ENCODE measurements at regions not wholly inside any gene's neighbourhood (a gene's known extent, or its start where the extent isn't known, plus 50 kb on each side); places are given as distances from the start of the nearest gene placed in this dataset.

GRCh38 chr2:184370954-184371353 lies 227.4 kb upstream of the ZNF804A start:
- no peak overlapping the region for H3K27ac ChIP-seq (ENCODE audit: low read length)
- ChIA-PET POLR2A (ENCODE audit: unreplicated experiment) (no interaction called here), CTCF (no interaction called here)
- H3K36me3 ChIP-seq (ENCODE audit: low read depth, low read length), result no peaks in the 10 kb centered on the region
- intact Hi-C loops (cut with micrococcal nuclease), result no loop called here
- H3K4me2 ChIP-seq (ENCODE audit: low read length), result no peak overlapping the region
- H3K4me3 ChIP-seq (ENCODE audit: low read length), result no peak overlapping the region
- H3K79me2 ChIP-seq (ENCODE audit: low read length), result no peaks in the 10 kb centered on the region
- no peaks in the 10 kb centered on the region for H3K27me3 ChIP-seq (ENCODE audit: low read length)
- ATAC-seq, result no peak
- peaks cover 8% of the 10 kb centered on the region for H3K4me1 ChIP-seq (ENCODE audit: insufficient read depth, low read length)
- H3F3A ChIP-seq (ENCODE audit: low read length, unreplicated experiment), result no peaks in the 10 kb centered on the region
- H4K20me1 ChIP-seq (ENCODE audit: low read length), result no peaks in the 10 kb centered on the region
- no peak overlapping the region for H2AFZ ChIP-seq (ENCODE audit: low read length)
- H3K9me3 ChIP-seq (ENCODE audit: low read length), result no peaks in the 10 kb centered on the region
- DNase-seq, result no peak
- no TSS peak for BruUV-seq (replicated peaks)
- H3K9ac ChIP-seq (ENCODE audit: low read length), result no peak overlapping the region
- H3K9me2 ChIP-seq (replicated peaks; ENCODE audit: low read length), result no peaks in the 10 kb centered on the region
- TF ChIP-seq EZH2 (IDR thresholded peaks at IDR 0.05; ENCODE audit: low read length, unreplicated experiment), result no peak
- TF ChIP-seq CTCF (conservative IDR thresholded peaks at IDR 0.05; ENCODE audit: low read depth, low read length), result no peak
- no peak for TF ChIP-seq EZH2phosphoT487 (IDR thresholded peaks at IDR 0.05; ENCODE audit: borderline replicate concordance, low read length)

DNA sequence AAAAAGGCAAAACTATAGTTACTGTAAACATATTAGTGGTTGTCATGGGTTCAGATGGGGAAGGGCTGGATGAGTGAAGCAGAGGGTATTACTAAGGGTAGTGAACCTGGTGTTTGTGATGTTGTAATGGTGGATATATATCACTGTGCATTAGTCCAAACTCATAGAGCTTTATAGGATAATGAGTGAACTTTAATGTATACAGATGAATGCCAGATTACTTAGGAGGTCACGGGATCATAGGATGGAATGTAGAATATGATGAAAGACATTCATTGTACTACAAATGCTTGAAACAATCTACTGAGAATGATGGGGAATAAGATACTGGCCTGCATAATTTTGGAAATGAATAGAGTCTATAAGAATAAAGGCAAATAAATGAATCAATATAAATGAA lies 226.7 kb upstream of the ZNF804A start:
- DNase-seq, result no peak
- TF ChIP-seq CTCF (conservative IDR thresholded peaks at IDR 0.05; ENCODE audit: low read depth, low read length) (no peak), EZH2 (IDR thresholded peaks at IDR 0.05; ENCODE audit: low read length, unreplicated experiment) (no peak), EZH2phosphoT487 (IDR thresholded peaks at IDR 0.05; ENCODE audit: borderline replicate concordance, low read length) (no peak)
- no peak overlapping the region for H3K4me2 ChIP-seq (ENCODE audit: low read length)

DNA sequence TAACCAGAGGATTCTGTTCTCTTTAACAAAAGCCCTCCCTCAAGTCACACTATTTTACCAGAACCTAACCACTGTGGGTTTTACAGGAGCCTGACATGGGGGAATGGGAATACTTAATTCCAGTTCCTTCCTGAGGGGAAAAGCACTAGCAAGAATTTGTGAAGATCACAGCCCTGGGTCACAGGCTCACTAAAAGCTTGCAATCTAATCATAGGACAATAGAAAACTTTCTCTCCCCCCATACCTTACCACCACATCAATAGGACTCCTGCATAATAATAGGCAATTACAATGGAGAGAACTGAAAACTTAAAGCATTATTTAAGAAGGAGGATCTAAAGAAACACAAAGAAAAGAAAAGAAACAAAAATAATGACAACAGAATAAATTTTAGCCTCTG lies 225.8 kb upstream of the ZNF804A start:
- no peak overlapping the region for H2AFZ ChIP-seq (ENCODE audit: low read length)
- no peak for DNase-seq
- H4K20me1 ChIP-seq (ENCODE audit: low read length), result no peaks in the 10 kb centered on the region
- H3K27ac ChIP-seq (ENCODE audit: low read length), result no peak overlapping the region
- no peak overlapping the region for H3K9ac ChIP-seq (ENCODE audit: low read length)
- no peaks in the 10 kb centered on the region for H3K79me2 ChIP-seq (ENCODE audit: low read length)
- no peaks in the 10 kb centered on the region for H3F3A ChIP-seq (ENCODE audit: low read length, unreplicated experiment)
- TF ChIP-seq EZH2phosphoT487 (IDR thresholded peaks at IDR 0.05; ENCODE audit: borderline replicate concordance, low read length) (no peak), EZH2 (IDR thresholded peaks at IDR 0.05; ENCODE audit: low read length, unreplicated experiment) (no peak), CTCF (conservative IDR thresholded peaks at IDR 0.05; ENCODE audit: low read depth, low read length) (no peak)
- H3K9me2 ChIP-seq (replicated peaks; ENCODE audit: low read length), result no peaks in the 10 kb centered on the region
- H3K27me3 ChIP-seq (ENCODE audit: low read length), result no peaks in the 10 kb centered on the region
- H3K36me3 ChIP-seq (ENCODE audit: low read depth, low read length), result no peaks in the 10 kb centered on the region
- H3K4me1 ChIP-seq (ENCODE audit: insufficient read depth, low read length), result peaks cover 6% of the 10 kb centered on the region
- no peak overlapping the region for H3K4me2 ChIP-seq (ENCODE audit: low read length)
- H3K4me3 ChIP-seq (ENCODE audit: low read length), result no peak overlapping the region
- no peaks in the 10 kb centered on the region for H3K9me3 ChIP-seq (ENCODE audit: low read length)
- ChIA-PET POLR2A (ENCODE audit: unreplicated experiment) (no interaction called here), CTCF (no interaction called here)
- BruUV-seq (replicated peaks), result no TSS peak
- ATAC-seq, result no peak
- intact Hi-C loops (cut with micrococcal nuclease), result no loop called here

More for the DNA sequence above, 226.7 kb upstream of the ZNF804A start:
- Histone ChIP-seq H3K27ac (ENCODE audit: low read length) (no peak overlapping the region), H3K9me3 (ENCODE audit: low read length) (no peaks in the 10 kb centered on the region), H3K36me3 (ENCODE audit: low read depth, low read length) (no peaks in the 10 kb centered on the region), H3K4me3 (ENCODE audit: low read length) (no peak overlapping the region), H3K9ac (ENCODE audit: low read length) (no peak overlapping the region), H3K4me1 (ENCODE audit: insufficient read depth, low read length) (peaks cover 8% of the 10 kb centered on the region), H4K20me1 (ENCODE audit: low read length) (no peaks in the 10 kb centered on the region), H3K27me3 (ENCODE audit: low read length) (no peaks in the 10 kb centered on the region), H3K9me2 (replicated peaks; ENCODE audit: low read length) (no peaks in the 10 kb centered on the region), H2AFZ (ENCODE audit: low read length) (no peak overlapping the region), H3K79me2 (ENCODE audit: low read length) (no peaks in the 10 kb centered on the region), H3F3A (ENCODE audit: low read length, unreplicated experiment) (no peaks in the 10 kb centered on the region)
- no peak for ATAC-seq
- BruUV-seq (replicated peaks), result no TSS peak
- intact Hi-C loops (cut with micrococcal nuclease), result no loop called here
- CTCF ChIA-PET, result no interaction called here
- POLR2A ChIA-PET (ENCODE audit: unreplicated experiment), result no interaction called here
